ENCODE measurements at regions not wholly inside any gene's neighbourhood (a gene's known extent, or its start where the extent isn't known, plus 50 kb on each side); places are given as distances from the start of the nearest gene placed in this dataset.
"Not testable (repeated sequence)": the region's sequence is repeated elsewhere in the genome, so short reads cannot be mapped to it uniquely, and the experiment has no call there.

DNA sequence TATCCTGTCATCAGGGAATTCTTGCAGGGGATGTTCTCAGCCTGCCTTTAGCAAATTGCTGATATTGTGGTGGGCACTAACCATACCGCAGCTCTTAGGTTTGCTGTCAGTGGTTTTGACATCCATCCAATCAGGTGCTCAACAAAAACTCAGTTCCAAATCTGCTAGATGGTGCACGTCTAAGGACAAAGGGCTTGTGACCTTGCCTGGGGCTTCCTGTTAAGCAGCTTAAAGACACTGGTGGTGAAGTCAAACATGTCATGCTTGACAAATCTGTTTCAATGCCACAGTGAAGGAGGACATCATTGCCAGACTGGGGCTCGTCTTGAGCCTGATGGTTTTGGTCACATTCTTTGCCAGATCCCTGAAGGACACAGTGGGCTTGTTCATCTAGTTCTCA, 179.8 kb upstream of the NOX3 start:
- no peaks in the 10 kb centered on the region for H3K4me1 Mint-ChIP-seq (ENCODE audit: low read depth)
- no peak overlapping the region for H3K4me3 Mint-ChIP-seq (ENCODE audit: unreplicated experiment)
- TF ChIP-seq, protein P1, sequence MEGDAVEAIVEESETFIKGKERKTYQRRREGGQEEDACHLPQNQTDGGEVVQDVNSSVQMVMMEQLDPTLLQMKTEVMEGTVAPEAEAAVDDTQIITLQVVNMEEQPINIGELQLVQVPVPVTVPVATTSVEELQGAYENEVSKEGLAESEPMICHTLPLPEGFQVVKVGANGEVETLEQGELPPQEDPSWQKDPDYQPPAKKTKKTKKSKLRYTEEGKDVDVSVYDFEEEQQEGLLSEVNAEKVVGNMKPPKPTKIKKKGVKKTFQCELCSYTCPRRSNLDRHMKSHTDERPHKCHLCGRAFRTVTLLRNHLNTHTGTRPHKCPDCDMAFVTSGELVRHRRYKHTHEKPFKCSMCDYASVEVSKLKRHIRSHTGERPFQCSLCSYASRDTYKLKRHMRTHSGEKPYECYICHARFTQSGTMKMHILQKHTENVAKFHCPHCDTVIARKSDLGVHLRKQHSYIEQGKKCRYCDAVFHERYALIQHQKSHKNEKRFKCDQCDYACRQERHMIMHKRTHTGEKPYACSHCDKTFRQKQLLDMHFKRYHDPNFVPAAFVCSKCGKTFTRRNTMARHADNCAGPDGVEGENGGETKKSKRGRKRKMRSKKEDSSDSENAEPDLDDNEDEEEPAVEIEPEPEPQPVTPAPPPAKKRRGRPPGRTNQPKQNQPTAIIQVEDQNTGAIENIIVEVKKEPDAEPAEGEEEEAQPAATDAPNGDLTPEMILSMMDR (IDR thresholded peaks at IDR 0.05): no peak
- no peak for DNase-seq (ENCODE audit: low spot score)
- H3K27me3 Mint-ChIP-seq (ENCODE audit: low read depth): peaks cover 6% of the 10 kb centered on the region
- peaks cover 11% of the 10 kb centered on the region for H3K9me3 Mint-ChIP-seq (ENCODE audit: low read depth)
- no peak overlapping the region for H3K27ac Mint-ChIP-seq (ENCODE audit: unreplicated experiment)
- no peaks in the 10 kb centered on the region for H3K36me3 Mint-ChIP-seq (ENCODE audit: low read depth)

DNA sequence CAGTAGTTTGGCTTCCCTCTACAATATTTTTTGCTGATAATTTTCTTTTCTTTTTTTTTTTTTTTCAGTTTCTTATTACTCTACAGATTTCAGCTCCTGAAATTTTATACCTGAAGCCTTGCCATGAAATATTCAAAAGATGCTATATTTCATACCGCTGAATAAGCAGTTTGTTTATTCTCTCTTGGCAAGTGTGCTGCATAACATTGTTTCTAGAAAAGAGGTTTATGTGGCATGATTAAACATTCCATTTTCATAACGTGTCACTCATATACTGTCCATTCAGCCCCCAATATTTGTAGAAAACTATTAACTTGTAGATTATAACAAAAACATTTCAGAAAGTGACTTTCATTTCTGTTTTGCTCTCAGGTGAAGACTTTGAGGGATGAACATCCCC, 174.4 kb upstream of the NOX3 start:
- peaks cover 1% of the 10 kb centered on the region for H3K27me3 Mint-ChIP-seq (ENCODE audit: low read depth)
- no peaks in the 10 kb centered on the region for H3K36me3 Mint-ChIP-seq (ENCODE audit: low read depth)
- TF ChIP-seq, protein P1 (IDR thresholded peaks at IDR 0.05): no peak
- no peak overlapping the region for H3K4me3 Mint-ChIP-seq (ENCODE audit: unreplicated experiment)
- no peaks in the 10 kb centered on the region for H3K4me1 Mint-ChIP-seq (ENCODE audit: low read depth)
- no peak overlapping the region for H3K27ac Mint-ChIP-seq (ENCODE audit: unreplicated experiment)
- no peaks in the 10 kb centered on the region for H3K9me3 Mint-ChIP-seq (ENCODE audit: low read depth)
- no peak for DNase-seq (ENCODE audit: low spot score)

DNA sequence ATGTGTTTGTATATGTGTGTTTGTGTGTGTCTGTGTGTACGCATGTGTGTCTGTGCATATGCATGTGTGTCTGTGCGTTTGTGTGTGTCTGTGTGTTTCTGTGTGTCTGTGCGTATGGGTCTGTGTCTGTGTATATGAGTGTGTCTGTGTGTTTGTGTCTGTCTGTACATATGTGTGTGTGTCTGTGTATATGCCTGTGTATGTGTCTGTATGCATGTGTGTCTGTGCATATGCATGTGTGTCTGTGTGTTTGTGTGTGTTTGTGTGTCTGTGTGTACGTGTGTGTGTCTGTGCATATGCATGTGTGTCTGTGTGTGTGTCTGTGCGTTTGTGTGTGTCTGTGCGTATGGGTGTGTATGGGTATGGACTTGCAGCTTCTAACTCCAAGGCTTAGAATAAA, 174.0 kb upstream of the NOX3 start:
- TF ChIP-seq, protein P1 (IDR thresholded peaks at IDR 0.05): no peak
- H3K27me3 Mint-ChIP-seq (ENCODE audit: low read depth): peaks cover 1% of the 10 kb centered on the region

DNA sequence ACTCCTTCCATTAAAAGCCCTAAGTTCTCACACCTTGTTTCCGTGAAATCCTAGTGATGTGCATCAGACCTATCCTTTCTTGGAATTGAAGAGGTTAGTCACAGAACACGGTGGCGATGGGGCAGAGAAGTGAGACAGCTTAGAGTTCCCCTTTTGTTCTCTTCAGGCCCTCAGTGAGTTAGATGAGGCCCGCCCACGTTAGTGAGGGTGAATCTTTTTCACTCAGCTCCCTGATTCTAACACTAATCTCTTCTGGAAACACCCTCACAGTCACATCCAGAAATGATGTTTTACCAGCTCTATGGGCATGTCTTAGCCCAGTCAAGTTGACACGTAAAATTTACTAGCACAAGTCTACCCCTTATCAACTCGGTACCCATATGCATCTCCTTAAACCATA, 172.7 kb upstream of the NOX3 start:
- no peaks in the 10 kb centered on the region for H3K4me1 Mint-ChIP-seq (ENCODE audit: low read depth)
- no peaks in the 10 kb centered on the region for H3K36me3 Mint-ChIP-seq (ENCODE audit: low read depth)
- TF ChIP-seq, protein P1 (IDR thresholded peaks at IDR 0.05): no peak
- H3K27me3 Mint-ChIP-seq (ENCODE audit: low read depth): peaks cover 1% of the 10 kb centered on the region
- no peak overlapping the region for H3K27ac Mint-ChIP-seq (ENCODE audit: unreplicated experiment)
- H3K9me3 Mint-ChIP-seq (ENCODE audit: low read depth): no peaks in the 10 kb centered on the region
- H3K4me3 Mint-ChIP-seq (ENCODE audit: unreplicated experiment): no peak overlapping the region
- no peak for DNase-seq (ENCODE audit: low spot score)

More for the DNA sequence above, 174.0 kb upstream of the NOX3 start:
- Mint-ChIP-seq H3K27ac (ENCODE audit: unreplicated experiment) (no peak overlapping the region), H3K4me3 (ENCODE audit: unreplicated experiment) (no peak overlapping the region), H3K4me1 (ENCODE audit: low read depth) (no peaks in the 10 kb centered on the region), H3K9me3 (ENCODE audit: low read depth) (no peaks in the 10 kb centered on the region), H3K36me3 (ENCODE audit: low read depth) (no peaks in the 10 kb centered on the region)
- DNase-seq (ENCODE audit: low spot score): no peak

DNA sequence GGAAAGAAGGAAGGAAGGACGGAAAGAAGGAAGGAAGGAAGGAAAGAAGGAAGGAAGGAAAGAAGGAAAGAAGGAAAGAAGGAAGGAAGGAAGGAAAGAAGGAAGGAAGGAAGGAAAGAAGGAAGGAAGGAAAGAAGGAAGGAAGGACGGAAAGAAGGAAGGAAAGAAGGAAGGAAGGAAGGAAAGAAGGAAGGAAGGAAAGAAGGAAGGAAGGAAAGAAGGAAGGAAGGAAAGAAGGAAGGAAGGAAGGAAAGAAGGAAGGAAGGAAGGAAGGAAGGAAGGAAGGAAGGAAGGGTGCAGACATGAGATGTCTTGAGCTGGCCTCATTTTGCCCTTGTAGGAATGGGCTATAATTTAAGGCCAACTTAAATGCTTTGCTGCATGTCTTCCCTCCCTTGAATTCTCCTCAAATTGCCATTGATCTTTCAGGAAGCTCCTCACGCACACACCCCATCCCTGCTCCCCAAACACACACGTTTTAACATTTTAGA, 172.1 kb upstream of the NOX3 start:
- H3K36me3 Mint-ChIP-seq (ENCODE audit: low read depth); H3K27me3 Mint-ChIP-seq (ENCODE audit: low read depth); H3K4me1 Mint-ChIP-seq (ENCODE audit: low read depth); H3K4me3 Mint-ChIP-seq (ENCODE audit: unreplicated experiment); DNase-seq (ENCODE audit: low spot score); H3K9me3 Mint-ChIP-seq (ENCODE audit: low read depth); H3K27ac Mint-ChIP-seq (ENCODE audit: unreplicated experiment): not testable (repeated sequence)

GRCh38 chr6:155623450-155624178, 168.0 kb upstream of the NOX3 start:
- Mint-ChIP-seq H3K27me3 (ENCODE audit: low read depth) (peaks cover 1% of the 10 kb centered on the region), H3K4me3 (ENCODE audit: unreplicated experiment) (no peak overlapping the region), H3K9me3 (ENCODE audit: low read depth) (no peaks in the 10 kb centered on the region), H3K4me1 (ENCODE audit: low read depth) (no peaks in the 10 kb centered on the region), H3K27ac (ENCODE audit: unreplicated experiment) (no peak overlapping the region), H3K36me3 (ENCODE audit: low read depth) (no peaks in the 10 kb centered on the region)
- TF ChIP-seq, protein P1 (IDR thresholded peaks at IDR 0.05): no peak
- no peak for DNase-seq (ENCODE audit: low spot score)
